Suppressor macrophage treated with lipopolysaccharide for 1 hour (primary cell): ENCODE measurements at regions not wholly inside any gene's neighbourhood (a gene's known extent, or its start where the extent isn't known, plus 50 kb on each side); places are given as distances from the start of the nearest gene placed in this dataset.
A peak's percentile ranks its signal among the peaks of the same experiment; 100 is the strongest.

ENCODE experiments used
- DNase-seq, 3 donors: peaks; one replicate each; pipeline ENCODE4 v3.0.0-alpha.2; 2020 to 2022

GRCh38 chr9:694403-695154, 146.9 kb upstream of the DMRT1 start:
- DNase-seq: peak; percentile 67 to 86 (median 82)

GRCh38 chr9:695252-695651, 146.2 kb upstream of the DMRT1 start:
- DNase-seq: no peak

- DNase-seq: no peak
Observed at GRCh38 chr9:696332-697323, 144.9 kb upstream of the DMRT1 start.

- no peak for DNase-seq
Observed at GRCh38 chr9:698276-698675, 143.2 kb upstream of the DMRT1 start.

GRCh38 chr9:698954-699353, 142.5 kb upstream of the DMRT1 start:
- no peak for DNase-seq

- DNase-seq: no peak
Observed at GRCh38 chr9:699396-699795, 142.1 kb upstream of the DMRT1 start.

GRCh38 chr9:700365-701282, 140.9 kb upstream of the DMRT1 start:
- DNase-seq: no peak

GRCh38 chr9:703392-703791, 138.1 kb upstream of the DMRT1 start:
- DNase-seq: no peak

GRCh38 chr9:706073-706472, 135.4 kb upstream of the DMRT1 start:
- DNase-seq: no peak

GRCh38 chr9:706606-707459, 134.7 kb upstream of the DMRT1 start:
- peak; percentile 73 to 85 (median 78) for DNase-seq

- peak in 1 of 3 donors; percentile 25 for DNase-seq
Observed at GRCh38 chr9:708182-708550, 133.3 kb upstream of the DMRT1 start.

- peak in 1 of 3 donors; percentile 16 for DNase-seq
Observed at GRCh38 chr9:708551-709432, 132.7 kb upstream of the DMRT1 start.

GRCh38 chr9:710951-711745, 130.3 kb upstream of the DMRT1 start:
- DNase-seq: no peak

- no peak for DNase-seq
Observed at GRCh38 chr9:711761-712553, 129.5 kb upstream of the DMRT1 start.

- no peak for DNase-seq
Observed at GRCh38 chr9:712643-713042, 128.9 kb upstream of the DMRT1 start.

GRCh38 chr9:713091-713490, 128.4 kb upstream of the DMRT1 start:
- DNase-seq: no peak

- no peak for DNase-seq
Observed at GRCh38 chr9:714675-715074, 126.8 kb upstream of the DMRT1 start.

- DNase-seq: no peak
Observed at GRCh38 chr9:715300-715699, 126.2 kb upstream of the DMRT1 start.
